ENCODE measurements at regions not wholly inside any gene's neighbourhood (a gene's known extent, or its start where the extent isn't known, plus 50 kb on each side); places are given as distances from the start of the nearest gene placed in this dataset.

- H3K4me3 ChIP-seq (ENCODE audit: control insufficient read depth, low read depth, low read length) = no peak overlapping the region
- TF ChIP-seq CTCF (IDR thresholded peaks at IDR 0.05; ENCODE audit: control insufficient read depth, insufficient read depth, low read depth, low read length, missing control alignments) = no peak
- peak; percentile 27 for DNase-seq (ENCODE audit: low read depth)
Observed at GRCh38 chr7:13197501-13197900, 510.1 kb downstream of the ARL4A start.

- TF ChIP-seq CTCF (IDR thresholded peaks at IDR 0.05; ENCODE audit: control insufficient read depth, insufficient read depth, low read depth, low read length, missing control alignments) = no peak
- no peak for DNase-seq (ENCODE audit: low read depth)
- H3K4me3 ChIP-seq (ENCODE audit: control insufficient read depth, low read depth, low read length) = no peak overlapping the region
Observed at GRCh38 chr7:13198036-13198435, 510.6 kb downstream of the ARL4A start.

- DNase-seq (ENCODE audit: low read depth) = peak; percentile 50
- no peak overlapping the region for H3K4me3 ChIP-seq (ENCODE audit: control insufficient read depth, low read depth, low read length)
- TF ChIP-seq CTCF (IDR thresholded peaks at IDR 0.05; ENCODE audit: control insufficient read depth, insufficient read depth, low read depth, low read length, missing control alignments) = no peak
Observed at GRCh38 chr7:13198727-13199126, 511.3 kb downstream of the ARL4A start.

- H3K4me3 ChIP-seq (ENCODE audit: control insufficient read depth, low read depth, low read length) = no peak overlapping the region
- no peak for TF ChIP-seq CTCF (IDR thresholded peaks at IDR 0.05; ENCODE audit: control insufficient read depth, insufficient read depth, low read depth, low read length, missing control alignments)
- no peak for DNase-seq (ENCODE audit: low read depth)
Observed at GRCh38 chr7:13201628-13202027, 514.2 kb downstream of the ARL4A start.

- no peak for TF ChIP-seq CTCF (IDR thresholded peaks at IDR 0.05; ENCODE audit: control insufficient read depth, insufficient read depth, low read depth, low read length, missing control alignments)
- H3K4me3 ChIP-seq (ENCODE audit: control insufficient read depth, low read depth, low read length) = no peak overlapping the region
- DNase-seq (ENCODE audit: low read depth) = no peak
Observed at GRCh38 chr7:13217768-13218167, 530.3 kb downstream of the ARL4A start.

GRCh38 chr7:13225068-13225467 is 537.6 kb downstream of the ARL4A start:
- no peak for DNase-seq (ENCODE audit: low read depth)
- no peak for TF ChIP-seq CTCF (IDR thresholded peaks at IDR 0.05; ENCODE audit: control insufficient read depth, insufficient read depth, low read depth, low read length, missing control alignments)

GRCh38 chr7:13226385-13226784 is 539.0 kb downstream of the ARL4A start:
- DNase-seq (ENCODE audit: low read depth) = no peak
- H3K4me3 ChIP-seq (ENCODE audit: control insufficient read depth, low read depth, low read length) = no peak overlapping the region
- TF ChIP-seq CTCF (IDR thresholded peaks at IDR 0.05; ENCODE audit: control insufficient read depth, insufficient read depth, low read depth, low read length, missing control alignments) = no peak

More at GRCh38 chr7:13225068-13225467, 537.6 kb downstream of the ARL4A start:
- no peak overlapping the region for H3K4me3 ChIP-seq (ENCODE audit: control insufficient read depth, low read depth, low read length)

Measured in AG09309 (cell line).